HG02610 (cell line): ENCODE measurements at regions not wholly inside any gene's neighbourhood (a gene's known extent, or its start where the extent isn't known, plus 50 kb on each side); places are given as distances from the start of the nearest gene placed in this dataset.

Experiments
- ATAC-seq: cut with Tn5 transposase; IDR thresholded peaks from one replicate; pipeline ENCODE4 v1.9.1; 2021; ENCODE audit warnings: mild to moderate bottlenecking, moderate library complexity; ENCODE audit not compliant: unreplicated experiment

- no peak for ATAC-seq
Measured at GRCh38 chr9:106683454-106683853, 179.5 kb upstream of the ZNF462 start.

- no peak for ATAC-seq
Measured at GRCh38 chr9:106684940-106685695, 177.8 kb upstream of the ZNF462 start.

GRCh38 chr9:106689089-106689488, 173.9 kb upstream of the ZNF462 start:
- no peak for ATAC-seq

- no peak for ATAC-seq
Measured at GRCh38 chr9:106691627-106692026, 171.3 kb upstream of the ZNF462 start.

- ATAC-seq = no peak
Measured at GRCh38 chr9:106693558-106693957, 169.4 kb upstream of the ZNF462 start.

- no peak for ATAC-seq
Measured at GRCh38 chr9:106696804-106697203, 166.2 kb upstream of the ZNF462 start.

- ATAC-seq = no peak
Measured at GRCh38 chr9:106697390-106697749, 165.6 kb upstream of the ZNF462 start.

GRCh38 chr9:106697750-106698502, 165.0 kb upstream of the ZNF462 start:
- ATAC-seq = no peak

GRCh38 chr9:106700676-106701075, 162.3 kb upstream of the ZNF462 start:
- no peak for ATAC-seq

- no peak for ATAC-seq
Measured at GRCh38 chr9:106701611-106702010, 161.4 kb upstream of the ZNF462 start.

GRCh38 chr9:106704056-106704615, 158.8 kb upstream of the ZNF462 start:
- no peak for ATAC-seq

GRCh38 chr9:106707291-106707690, 155.7 kb upstream of the ZNF462 start:
- no peak for ATAC-seq

- no peak for ATAC-seq
Measured at GRCh38 chr9:106707738-106708474, 155.1 kb upstream of the ZNF462 start.

- ATAC-seq = no peak
Measured at GRCh38 chr9:106708475-106709146, 154.4 kb upstream of the ZNF462 start.

GRCh38 chr9:106712279-106712678, 150.7 kb upstream of the ZNF462 start:
- ATAC-seq = no peak

- ATAC-seq = no peak
Measured at GRCh38 chr9:106713206-106713605, 149.8 kb upstream of the ZNF462 start.

GRCh38 chr9:106716820-106717219, 146.1 kb upstream of the ZNF462 start:
- no peak for ATAC-seq

- ATAC-seq = no peak
Measured at GRCh38 chr9:106717686-106718085, 145.3 kb upstream of the ZNF462 start.

- no peak for ATAC-seq
Measured at GRCh38 chr9:106718936-106719335, 144.0 kb upstream of the ZNF462 start.

- no peak for ATAC-seq
Measured at GRCh38 chr9:106722051-106722753, 140.8 kb upstream of the ZNF462 start.
